ENCODE measurements at regions not wholly inside any gene's neighbourhood (a gene's known extent, or its start where the extent isn't known, plus 50 kb on each side); places are given as distances from the start of the nearest gene placed in this dataset.

- DNase-seq (ENCODE audit: low read depth), result no peak
- TF ChIP-seq, protein P1, sequence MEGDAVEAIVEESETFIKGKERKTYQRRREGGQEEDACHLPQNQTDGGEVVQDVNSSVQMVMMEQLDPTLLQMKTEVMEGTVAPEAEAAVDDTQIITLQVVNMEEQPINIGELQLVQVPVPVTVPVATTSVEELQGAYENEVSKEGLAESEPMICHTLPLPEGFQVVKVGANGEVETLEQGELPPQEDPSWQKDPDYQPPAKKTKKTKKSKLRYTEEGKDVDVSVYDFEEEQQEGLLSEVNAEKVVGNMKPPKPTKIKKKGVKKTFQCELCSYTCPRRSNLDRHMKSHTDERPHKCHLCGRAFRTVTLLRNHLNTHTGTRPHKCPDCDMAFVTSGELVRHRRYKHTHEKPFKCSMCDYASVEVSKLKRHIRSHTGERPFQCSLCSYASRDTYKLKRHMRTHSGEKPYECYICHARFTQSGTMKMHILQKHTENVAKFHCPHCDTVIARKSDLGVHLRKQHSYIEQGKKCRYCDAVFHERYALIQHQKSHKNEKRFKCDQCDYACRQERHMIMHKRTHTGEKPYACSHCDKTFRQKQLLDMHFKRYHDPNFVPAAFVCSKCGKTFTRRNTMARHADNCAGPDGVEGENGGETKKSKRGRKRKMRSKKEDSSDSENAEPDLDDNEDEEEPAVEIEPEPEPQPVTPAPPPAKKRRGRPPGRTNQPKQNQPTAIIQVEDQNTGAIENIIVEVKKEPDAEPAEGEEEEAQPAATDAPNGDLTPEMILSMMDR (IDR thresholded peaks at IDR 0.05; ENCODE audit: low read depth, low read length, missing control alignments), result no peak
- no peak overlapping the region for H3K4me3 ChIP-seq (ENCODE audit: low read depth, low read length)
- in situ Hi-C loops (cut with HindIII; ENCODE audit: low sequenced_read_pairs), result no loop called here
These were observed 186.2 kb upstream of the STT3B start for GRCh38 chr3:31346542-31346979.

DNA sequence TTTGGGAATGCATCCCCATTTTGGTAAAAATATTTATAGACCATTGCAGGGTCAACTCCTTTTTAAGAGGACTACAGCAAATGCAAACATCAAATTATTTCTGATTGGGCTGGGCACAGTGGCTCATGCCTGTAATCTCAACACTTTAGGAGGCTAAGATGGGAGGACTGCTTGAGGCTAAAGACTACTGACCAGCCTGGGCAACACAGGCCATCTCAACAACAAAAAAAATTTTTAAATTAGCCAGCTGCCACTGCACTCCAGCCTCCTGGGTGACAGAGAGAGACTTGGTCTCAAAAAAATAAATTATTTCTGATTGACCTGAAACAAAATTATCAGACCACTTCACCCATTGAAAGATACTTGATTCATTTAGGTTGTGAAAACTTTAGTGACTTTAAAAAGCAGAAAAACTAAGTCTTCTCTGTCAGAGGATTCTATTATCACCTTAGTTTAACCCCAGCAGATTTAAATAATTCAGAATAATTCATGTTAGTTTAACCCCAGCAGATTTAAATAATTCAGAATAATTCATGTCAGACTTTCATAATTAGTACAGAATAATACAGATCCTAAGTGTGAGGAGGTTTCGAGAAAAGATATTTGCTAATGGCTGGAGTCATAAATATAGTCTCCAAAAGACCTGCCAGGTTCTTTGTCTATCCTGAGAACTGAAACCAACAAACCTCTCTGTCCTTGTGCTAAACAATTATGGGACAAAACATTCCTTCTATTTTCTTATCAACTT, 183.6 kb upstream of the STT3B start:
- in situ Hi-C loops (cut with HindIII; ENCODE audit: low sequenced_read_pairs), result no loop called here
- no peak overlapping the region for H3K4me3 ChIP-seq (ENCODE audit: low read depth, low read length)
- no peak for DNase-seq (ENCODE audit: low read depth)

DNA sequence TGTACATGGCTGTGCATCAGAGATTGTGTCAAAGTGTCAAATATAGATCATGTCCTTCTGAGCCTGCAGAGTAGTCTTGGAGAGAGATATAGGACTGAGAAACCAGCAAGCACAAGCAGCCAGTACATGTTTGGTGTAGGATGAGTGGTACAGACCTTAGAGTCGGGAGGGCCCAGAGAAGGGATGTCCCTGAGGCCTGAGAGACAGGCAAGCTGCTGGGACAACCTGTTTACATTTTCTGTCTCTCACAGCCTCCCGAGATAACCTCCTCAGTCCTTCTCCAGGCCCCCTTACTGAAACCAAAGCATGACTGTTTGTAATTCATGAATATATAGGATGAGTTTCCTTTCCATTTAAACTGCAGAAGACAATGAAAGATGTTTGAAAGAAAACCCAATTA, 182.4 kb upstream of the STT3B start:
- in situ Hi-C loops (cut with HindIII; ENCODE audit: low sequenced_read_pairs), result no loop called here
- no peak for DNase-seq (ENCODE audit: low read depth)
- H3K4me3 ChIP-seq (ENCODE audit: low read depth, low read length), result no peak overlapping the region
- TF ChIP-seq, protein P1 (IDR thresholded peaks at IDR 0.05; ENCODE audit: low read depth, low read length, missing control alignments), result no peak

More for the DNA sequence above, 183.6 kb upstream of the STT3B start:
- TF ChIP-seq, protein P1 (IDR thresholded peaks at IDR 0.05; ENCODE audit: low read depth, low read length, missing control alignments), result no peak

GRCh38 chr3:31352331-31352730, 180.4 kb upstream of the STT3B start:
- in situ Hi-C loops (cut with HindIII; ENCODE audit: low sequenced_read_pairs), result no loop called here
- DNase-seq (ENCODE audit: low read depth), result no peak
- no peak overlapping the region for H3K4me3 ChIP-seq (ENCODE audit: low read depth, low read length)
- TF ChIP-seq, protein P1 (IDR thresholded peaks at IDR 0.05; ENCODE audit: low read depth, low read length, missing control alignments), result no peak

GRCh38 chr3:31353166-31353565, 179.6 kb upstream of the STT3B start:
- no peak overlapping the region for H3K4me3 ChIP-seq (ENCODE audit: low read depth, low read length)
- in situ Hi-C loops (cut with HindIII; ENCODE audit: low sequenced_read_pairs), result no loop called here
- no peak for DNase-seq (ENCODE audit: low read depth)
- TF ChIP-seq, protein P1 (IDR thresholded peaks at IDR 0.05; ENCODE audit: low read depth, low read length, missing control alignments), result no peak

- no peak overlapping the region for H3K4me3 ChIP-seq (ENCODE audit: low read depth, low read length)
- DNase-seq (ENCODE audit: low read depth), result no peak
- TF ChIP-seq, protein P1 (IDR thresholded peaks at IDR 0.05; ENCODE audit: low read depth, low read length, missing control alignments), result no peak
- in situ Hi-C loops (cut with HindIII; ENCODE audit: low sequenced_read_pairs), result no loop called here
These were observed 178.4 kb upstream of the STT3B start for GRCh38 chr3:31354373-31354772.

Data from astrocyte of the cerebellum (primary cell).